Activated gamma-delta T cell treated with anti-CD3 and anti-CD28 coated beads, Interleukin-2, amount 50 U/mL, for 16 hours (primary cell): ENCODE measurements at regions not wholly inside any gene's neighbourhood (a gene's known extent, or its start where the extent isn't known, plus 50 kb on each side); places are given as distances from the start of the nearest gene placed in this dataset.

Experiments
- DNase-seq: peaks from one replicate; pipeline ENCODE4 v3.0.0-alpha.2; 2020; ENCODE audit warnings: low read depth

DNA sequence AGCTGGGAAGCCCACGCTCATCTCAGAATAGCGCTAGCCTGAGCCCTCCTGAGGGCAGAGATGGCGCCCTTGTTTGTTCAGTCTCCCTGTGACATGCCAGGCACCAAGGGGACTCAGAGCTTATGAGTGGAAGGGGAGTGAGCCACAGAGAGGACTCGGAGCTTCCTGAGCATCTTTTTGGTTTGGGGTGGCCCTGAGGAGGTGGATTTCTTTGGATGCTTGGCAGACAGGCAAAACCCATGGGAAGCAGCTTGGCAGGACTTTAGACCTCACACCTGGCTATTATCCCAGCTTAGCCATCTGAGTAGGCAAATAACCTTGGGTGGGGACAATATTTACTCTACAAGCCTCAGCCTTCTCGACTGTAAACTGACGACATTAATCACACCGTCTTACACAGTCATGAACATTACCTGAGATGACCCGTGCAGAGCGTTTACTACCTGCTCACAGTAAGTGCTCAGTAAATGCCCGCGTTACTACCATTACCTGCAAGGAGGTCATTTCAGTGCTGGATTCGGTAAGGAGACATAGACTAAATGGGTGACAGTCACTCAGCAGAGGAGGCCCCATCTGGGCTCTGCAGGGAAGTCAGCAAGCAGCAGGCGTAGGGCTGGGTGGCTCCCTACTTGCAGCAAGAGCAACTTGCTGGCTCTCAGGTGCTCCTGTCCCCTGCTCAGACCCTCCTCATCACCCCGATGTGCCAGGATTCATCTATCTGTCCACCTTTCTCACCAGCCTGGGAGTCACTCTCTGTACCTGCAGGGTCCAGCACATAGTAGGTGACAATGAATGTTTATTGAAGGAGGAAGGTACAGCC, 54.9 kb downstream of the KLHDC7A start:
- DNase-seq = no peak

DNA sequence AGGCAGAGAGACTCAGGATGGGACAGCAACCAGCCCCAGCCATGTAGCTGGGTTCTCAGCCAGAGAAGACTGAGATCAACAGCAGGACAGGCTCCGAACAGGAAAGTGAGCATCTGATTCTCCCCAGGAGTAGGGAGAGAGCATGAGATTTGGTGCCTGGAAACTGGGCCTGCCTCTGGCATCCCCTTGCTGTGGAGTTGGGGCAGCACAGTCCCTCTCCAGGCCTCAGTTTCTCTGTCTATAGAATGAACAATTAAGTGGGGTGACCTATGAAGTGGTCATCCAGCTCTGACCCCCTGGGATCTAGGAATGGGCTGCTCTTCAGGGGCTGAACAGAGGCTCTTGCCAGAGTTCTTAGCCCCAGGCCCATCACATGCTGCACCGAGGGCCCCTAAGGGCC, 55.6 kb downstream of the KLHDC7A start:
- DNase-seq = no peak

DNA sequence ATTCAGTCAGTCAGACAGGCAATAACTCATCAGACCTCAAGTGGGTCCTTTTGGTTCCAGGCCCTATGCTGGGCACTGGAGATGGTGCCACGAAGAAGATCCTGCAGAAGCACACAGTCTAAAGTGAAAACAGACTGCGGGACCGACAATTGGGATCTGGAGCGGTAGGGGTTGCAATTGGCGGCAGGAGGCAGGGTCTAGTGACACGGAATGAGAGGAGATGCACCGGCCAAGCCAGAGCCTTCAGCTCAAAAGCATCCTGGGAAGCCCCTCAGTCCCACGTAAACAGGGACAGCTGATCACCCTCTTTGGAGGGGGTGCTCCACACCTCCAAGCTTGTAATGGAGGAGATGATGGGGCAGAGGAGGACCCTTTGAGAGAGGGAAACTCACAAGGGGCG, 56.2 kb downstream of the KLHDC7A start:
- no peak for DNase-seq

GRCh38 chr1:18537386-18538306, 56.9 kb downstream of the KLHDC7A start:
- DNase-seq = no peak

DNA sequence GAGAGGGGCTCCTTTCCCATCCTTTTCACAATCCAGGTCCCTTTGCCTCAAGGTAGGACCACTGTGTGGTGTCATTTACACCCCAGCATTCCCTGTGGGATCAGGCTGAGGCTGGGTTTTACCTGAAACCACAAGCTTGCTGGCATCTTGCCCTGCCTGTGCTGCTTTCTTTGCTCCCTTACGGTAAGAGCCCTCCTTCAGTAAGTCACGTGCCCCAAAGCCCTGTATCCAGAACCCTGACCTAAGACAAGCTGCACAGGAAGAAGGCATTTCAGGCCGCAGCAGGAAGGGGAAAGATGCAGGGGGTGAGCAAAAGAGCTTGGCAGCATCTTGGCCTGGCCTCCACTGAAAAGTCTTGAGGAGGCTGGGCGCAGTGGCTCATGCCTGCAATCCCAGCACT, 58.4 kb downstream of the KLHDC7A start:
- DNase-seq = no peak

DNA sequence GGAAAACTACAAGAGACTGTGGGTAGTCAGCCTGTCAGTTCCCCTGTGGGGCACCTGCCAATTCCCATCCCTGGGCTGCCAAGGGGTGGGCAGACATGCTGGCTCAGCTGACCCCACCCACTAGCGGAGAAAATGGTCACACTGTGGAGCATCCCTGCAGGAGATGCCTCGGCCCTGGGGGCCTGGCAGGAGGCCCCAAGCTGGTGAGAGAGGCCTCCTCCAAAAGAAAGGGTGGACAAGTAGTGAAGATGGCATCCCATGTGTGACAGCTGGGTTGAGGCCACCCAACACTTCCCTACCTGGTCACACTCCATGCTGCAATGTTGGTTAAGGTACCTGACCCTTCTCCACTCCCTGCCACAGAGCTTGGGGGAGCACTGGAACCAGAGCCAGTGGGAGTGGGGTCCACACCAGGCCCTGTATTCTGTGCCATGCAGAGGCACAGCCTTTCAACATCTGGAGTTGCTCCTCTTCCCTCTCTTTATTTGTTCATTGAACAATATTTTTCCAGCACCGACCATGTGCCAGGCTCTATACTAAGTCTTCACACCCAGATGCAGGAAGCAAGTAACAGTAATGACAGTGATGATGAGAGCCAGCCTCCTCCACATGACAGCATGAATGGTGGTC, 59.5 kb downstream of the KLHDC7A start:
- no peak for DNase-seq

GRCh38 chr1:18541046-18541795, 60.5 kb downstream of the KLHDC7A start:
- DNase-seq = no peak

GRCh38 chr1:18542351-18542750, 61.6 kb downstream of the KLHDC7A start:
- DNase-seq = no peak

GRCh38 chr1:18546026-18546425, 65.3 kb downstream of the KLHDC7A start:
- DNase-seq = no peak

- DNase-seq = no peak
Measured at GRCh38 chr1:18547460-18547859, 66.7 kb downstream of the KLHDC7A start.

GRCh38 chr1:18548643-18549042, 67.9 kb downstream of the KLHDC7A start:
- DNase-seq = no peak

DNA sequence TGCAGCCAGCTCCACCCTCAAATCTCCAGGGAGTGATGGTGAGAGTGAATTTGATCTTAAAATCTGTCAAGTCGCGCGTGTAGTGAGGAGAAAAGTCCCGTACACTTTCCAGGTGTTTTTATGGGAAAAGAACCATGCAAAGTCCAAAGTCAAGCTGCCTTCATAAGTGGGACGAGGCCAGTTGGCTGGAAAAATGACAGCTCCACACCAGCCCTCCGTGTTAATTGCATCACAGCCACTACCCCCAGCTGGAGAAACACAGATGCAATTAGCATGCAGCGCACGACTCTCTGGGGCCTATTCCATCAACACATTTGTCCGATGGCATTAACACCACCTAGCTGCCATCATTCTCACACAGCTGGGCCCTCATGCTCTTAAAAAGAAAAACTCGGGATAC, 68.4 kb downstream of the KLHDC7A start:
- DNase-seq = no peak

- no peak for DNase-seq
Measured at GRCh38 chr1:18549906-18550305, 69.2 kb downstream of the KLHDC7A start.

GRCh38 chr1:18552631-18553030, 71.9 kb downstream of the KLHDC7A start:
- no peak for DNase-seq

GRCh38 chr1:18553388-18553787, 72.7 kb downstream of the KLHDC7A start:
- no peak for DNase-seq

- no peak for DNase-seq
Measured at GRCh38 chr1:18554099-18554498, 73.4 kb downstream of the KLHDC7A start.

GRCh38 chr1:18554597-18554996, 73.9 kb downstream of the KLHDC7A start:
- DNase-seq = no peak

- no peak for DNase-seq
Measured at GRCh38 chr1:18555036-18555435, 74.3 kb downstream of the KLHDC7A start.

- no peak for DNase-seq
Measured at GRCh38 chr1:18556364-18556763, 74.3 kb upstream of the PAX7 start.

DNA sequence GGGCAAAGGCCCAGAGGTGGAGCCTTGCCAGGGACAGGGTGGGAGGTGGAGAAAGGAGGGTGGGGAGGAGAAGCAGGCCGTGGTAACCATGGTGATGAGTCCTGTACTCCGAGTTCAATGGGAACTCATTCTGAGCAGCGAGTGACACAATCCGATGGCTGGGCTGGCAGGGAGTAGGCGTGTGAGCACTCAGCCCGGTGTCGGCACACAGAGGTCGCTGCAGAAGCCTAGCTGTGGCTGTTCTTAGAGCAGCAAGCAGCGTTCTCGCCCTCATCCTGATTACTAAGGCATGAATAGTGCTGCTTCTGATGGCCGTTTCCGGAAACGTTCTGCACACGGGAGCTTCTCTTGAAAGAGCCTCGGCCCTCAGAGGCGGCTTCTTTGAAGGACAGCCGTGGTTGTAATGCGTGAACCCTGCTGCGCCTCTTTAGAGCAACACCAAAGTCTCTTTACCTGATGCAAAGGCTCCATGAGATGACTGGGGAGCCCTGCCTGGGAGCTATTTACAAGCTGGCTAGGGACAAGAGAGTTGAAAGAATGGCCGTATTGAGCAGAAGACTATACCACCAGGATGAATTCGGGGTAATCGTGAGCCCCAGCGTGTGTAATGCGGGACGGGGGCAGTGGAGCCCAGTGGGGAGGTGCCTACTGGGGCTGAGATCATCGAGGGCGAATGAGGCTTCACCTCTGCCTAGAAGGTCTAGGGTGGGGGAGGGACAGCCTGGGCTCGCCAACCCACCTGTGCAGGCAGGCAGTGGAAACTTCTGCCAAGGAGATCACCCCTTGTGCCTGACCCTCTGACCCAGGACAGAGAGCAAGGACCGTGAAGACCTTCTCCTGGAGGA, 72.8 kb upstream of the PAX7 start:
- no peak for DNase-seq

- DNase-seq = no peak
Measured at GRCh38 chr1:18560692-18561091, 70.0 kb upstream of the PAX7 start.
